HG03565 (cell line): ENCODE measurements at regions not wholly inside any gene's neighbourhood (a gene's known extent, or its start where the extent isn't known, plus 50 kb on each side); places are given as distances from the start of the nearest gene placed in this dataset.
"Not testable (repeated sequence)": the region's sequence is repeated elsewhere in the genome, so short reads cannot be mapped to it uniquely, and the experiment has no call there.

Experiments used
- ATAC-seq: cut with Tn5 transposase; IDR thresholded peaks from one replicate; pipeline ENCODE4 v1.9.1; 2021; ENCODE audit warnings: mild to moderate bottlenecking, moderate library complexity; ENCODE audit not compliant: unreplicated experiment

DNA sequence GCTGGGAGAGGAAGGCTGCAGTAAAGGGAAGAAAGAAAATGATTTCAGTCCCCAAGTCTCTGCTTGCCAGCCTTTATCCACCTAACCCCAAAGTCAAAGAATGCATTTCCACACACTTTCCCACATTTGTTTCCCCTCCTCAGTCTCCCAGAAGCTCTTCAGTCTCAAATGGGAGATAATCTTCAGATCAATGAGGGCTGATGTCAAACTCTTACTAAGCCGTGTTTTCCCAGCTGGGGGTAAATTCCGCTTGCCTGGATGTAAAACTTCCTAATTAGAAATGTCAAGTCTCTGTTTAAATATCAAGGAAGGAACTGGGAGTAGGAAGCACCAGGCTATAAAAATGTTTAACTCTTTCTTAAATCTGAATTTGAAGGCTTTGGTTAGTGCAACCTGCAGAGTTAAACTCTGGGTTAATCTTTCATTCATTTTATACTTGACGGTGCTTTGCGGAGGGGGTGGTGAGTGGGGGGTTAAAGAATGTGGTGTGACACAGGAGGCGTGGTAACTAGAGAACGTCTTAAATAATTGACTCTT, 601.4 kb upstream of the ACTRT1 start:
- no peak for ATAC-seq

DNA sequence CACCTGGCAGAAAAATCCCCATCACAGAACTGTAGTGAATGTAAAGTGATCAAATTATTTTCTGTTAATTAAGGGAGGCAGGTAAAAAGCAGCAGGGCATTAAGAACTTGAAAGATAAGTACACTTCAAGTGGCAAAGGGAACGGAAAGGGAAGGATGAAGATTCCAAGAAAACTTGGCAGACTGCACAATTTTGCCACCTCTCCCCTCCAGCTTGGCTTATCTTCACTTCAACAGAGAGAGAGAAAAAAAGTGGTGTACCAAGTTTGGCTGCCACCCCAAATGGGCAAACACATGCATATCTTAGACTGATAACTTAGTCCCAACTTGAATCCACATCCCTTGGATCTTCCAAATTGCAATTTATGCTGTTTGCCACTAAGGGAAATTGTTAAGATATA, 598.1 kb upstream of the ACTRT1 start:
- no peak for ATAC-seq

DNA sequence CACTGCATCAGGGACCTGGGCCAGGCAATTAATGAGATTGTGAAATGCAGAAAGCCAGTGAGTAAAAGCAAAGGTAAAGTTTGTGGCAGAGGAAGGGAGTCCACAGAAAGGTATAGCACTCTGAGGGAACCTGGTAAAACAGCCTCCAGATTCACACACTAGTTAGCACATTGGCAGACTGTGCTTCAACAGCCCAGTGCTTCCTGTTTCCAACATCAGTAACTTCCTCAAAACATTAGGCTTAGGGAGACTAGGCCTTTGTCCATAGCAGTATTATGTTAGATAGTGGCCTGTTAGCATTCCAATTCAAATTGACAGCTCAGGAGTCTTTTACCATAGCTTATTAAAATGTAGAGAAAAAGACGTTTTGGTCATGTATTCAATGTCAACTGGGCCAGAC, 582.6 kb upstream of the ACTRT1 start:
- ATAC-seq = no peak

DNA sequence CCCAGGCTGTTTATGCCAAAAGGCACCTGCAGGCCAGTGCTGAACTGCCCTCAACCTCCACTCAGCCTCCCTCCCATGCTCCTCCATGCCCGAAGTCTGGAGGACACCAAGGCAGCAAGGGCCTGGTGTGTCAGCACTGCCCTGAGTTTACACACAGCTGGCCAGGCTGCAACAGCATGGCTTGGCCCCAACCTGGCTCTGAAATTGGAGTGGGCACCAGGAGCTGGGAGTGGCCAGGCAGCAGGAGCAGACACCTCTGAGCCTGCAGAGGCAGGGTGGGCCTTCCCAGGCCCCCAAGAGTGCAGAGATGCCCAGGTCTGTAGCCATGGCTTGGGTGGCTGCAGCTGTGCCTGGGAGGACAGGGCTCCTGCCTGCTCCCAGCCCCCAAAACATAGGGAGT, 571.2 kb upstream of the ACTRT1 start:
- no peak for ATAC-seq

DNA sequence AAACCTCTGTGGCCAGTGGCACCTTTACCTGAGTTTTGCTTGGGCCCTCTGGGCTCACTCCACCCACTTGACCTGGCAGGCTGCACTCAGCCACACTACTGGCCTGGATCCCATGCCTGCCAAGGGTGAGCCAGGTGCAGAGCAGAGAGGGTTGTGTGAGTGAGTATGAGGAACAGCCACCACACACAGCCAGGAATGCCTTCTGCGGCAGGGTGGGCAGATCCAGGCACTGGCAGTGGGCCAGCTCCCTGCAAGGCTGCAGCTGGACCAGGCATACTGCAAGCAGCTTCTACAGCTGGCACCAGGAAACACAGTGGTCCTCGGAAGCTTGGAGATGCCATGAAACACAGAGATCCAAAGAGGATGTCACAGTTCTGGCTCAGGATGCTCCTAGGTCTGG, 570.1 kb upstream of the ACTRT1 start:
- ATAC-seq = no peak

DNA sequence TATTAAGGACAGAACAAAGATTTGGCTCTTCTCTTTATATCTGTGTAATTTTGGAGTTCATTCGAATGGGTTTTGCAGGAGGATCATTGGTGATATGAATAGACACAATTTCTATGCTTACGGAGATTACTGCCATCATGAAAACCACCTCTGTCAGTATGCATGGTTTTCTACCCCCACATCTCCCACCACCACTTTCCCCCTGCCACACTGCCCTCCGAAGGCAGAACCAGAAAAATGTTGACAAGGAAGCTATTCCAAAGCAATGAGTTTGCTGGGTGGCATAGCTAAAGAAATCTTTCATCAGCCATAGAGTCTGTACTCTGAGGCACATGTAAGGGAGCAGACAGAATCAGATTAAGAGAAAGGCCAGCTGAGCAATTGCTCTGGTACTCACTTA, 567.3 kb upstream of the ACTRT1 start:
- no peak for ATAC-seq

DNA sequence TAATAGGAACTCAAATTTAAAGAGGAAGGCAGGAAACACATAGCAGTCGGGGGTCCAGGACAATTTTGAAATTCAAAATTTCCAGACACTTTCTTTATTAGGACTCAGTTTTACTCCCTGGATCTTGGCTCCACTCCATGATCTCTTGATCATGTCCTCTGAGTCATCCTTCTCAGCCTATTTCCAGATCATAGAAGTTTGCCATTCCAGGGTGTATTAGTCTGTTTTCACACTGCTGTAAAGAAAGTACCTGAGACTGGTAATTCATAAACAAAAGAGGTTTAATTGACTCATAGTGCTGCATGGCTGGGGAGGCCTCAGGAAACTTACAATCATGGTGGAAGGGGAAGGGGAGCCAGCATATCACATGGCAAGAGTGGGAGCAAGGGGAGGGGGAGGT, 564.7 kb upstream of the ACTRT1 start:
- no peak for ATAC-seq

DNA sequence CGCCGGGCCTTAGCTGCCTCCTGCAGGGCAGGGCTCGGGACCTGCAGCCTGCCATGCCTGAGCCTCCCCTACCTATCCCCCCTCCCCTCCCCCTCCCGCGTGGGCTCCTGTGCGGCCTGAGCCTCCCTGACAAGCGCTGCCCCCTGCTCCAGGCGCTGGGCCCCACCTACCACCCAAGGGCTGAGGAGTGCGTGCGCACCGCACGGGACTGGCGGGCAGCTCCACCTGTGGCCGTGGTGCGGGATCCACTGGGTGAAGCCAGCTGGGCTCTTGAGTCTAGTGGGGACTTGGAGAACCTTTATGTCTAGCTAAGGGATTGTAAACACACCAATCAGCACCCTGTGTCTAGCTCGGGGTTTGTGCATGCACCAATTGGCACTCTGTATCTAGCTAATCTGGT, 554.6 kb upstream of the ACTRT1 start:
- ATAC-seq = not testable (repeated sequence)

DNA sequence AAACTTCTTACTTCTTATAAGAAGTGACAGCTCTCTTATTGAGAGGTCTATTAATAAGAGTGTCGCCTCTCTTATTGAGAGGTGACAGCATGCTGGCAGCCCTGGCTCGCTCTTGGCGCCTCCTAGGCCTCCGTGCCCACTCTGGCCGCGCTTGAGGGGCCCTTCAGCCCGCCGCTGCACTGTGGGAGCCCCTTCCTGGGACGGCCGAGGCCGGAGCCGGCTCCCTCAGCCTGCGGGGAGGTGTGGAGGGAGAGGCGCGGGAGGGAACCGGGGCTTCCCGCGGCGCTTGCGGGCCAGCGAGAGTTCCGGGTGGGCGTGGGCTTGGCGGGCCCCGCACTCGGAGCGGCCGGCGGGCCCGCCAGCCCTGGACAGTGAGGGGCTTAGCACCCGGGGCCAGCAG, 554.2 kb upstream of the ACTRT1 start:
- not testable (repeated sequence) for ATAC-seq

DNA sequence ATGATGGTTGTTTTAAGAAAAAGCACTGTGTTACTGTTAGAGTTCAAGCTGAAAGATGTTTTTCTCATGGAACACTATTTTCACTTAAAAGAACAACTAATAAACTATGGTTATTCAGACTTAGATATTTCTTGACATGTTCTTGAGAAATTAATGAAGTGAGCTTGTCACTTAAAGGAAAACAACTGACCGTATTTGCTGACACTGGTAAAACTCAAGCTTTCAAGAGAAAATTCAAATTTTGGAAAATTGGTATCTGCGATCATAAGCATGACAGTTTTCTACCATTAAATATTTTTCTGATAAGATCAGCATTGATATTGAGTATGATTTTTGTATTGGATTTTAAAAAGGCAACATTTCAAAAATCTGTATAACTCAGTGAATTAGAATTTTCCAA, 549.5 kb upstream of the ACTRT1 start:
- ATAC-seq = no peak

DNA sequence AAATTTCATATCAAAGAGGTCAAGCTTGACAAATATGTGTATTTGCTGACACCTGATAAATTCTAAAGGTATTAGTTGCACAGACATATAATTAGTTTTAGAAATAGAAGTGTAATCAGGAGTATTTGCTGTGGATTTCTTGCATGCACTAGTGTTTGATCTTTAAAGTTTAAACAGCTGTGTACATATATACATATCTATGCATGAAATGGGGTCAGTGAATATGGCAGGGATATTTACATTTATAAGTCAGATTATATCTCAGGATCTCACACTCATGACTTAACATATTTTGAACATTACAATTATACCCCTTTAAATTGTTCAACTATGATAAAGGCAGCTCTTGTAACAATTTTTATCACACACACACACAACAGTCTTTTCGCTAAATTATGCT, 547.4 kb upstream of the ACTRT1 start:
- no peak for ATAC-seq

DNA sequence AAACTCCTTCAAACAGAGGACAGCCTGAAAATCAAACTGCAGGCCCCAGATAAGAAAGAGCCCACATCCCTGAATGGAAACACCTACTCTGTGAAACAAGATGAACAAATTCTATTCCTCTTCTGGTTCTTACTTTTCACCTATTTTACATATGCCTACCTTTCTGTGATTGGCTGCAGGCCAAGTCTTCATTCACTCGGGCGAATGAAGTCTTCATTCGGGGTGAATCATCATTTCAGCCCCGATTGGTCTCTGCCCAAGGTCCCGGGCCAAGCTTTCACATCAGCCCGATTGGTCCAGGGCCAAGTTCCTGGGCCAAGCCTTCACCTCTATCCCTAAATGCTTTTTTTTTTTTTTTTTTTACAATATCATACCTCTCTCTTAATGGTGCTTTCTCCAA, 529.8 kb upstream of the ACTRT1 start:
- ATAC-seq = no peak

DNA sequence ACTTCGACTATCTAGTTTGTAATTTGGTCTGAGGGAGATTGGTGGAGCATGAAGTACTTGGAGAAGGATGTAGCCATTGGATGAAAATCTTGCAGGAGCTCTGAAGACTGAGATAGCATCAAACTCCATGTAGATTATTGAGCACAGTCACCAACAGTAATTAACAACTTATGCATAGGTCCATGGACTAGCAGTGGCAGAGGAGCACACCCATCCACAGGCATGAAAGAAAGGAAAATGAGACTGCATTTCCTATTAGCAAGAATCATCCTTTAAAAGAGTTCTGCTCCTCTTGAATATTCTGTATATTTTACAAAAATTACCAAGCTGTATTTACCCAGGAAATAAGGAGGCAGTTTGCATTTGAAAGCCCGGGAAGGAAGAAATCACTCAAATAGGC, 529.4 kb upstream of the ACTRT1 start:
- ATAC-seq = no peak

DNA sequence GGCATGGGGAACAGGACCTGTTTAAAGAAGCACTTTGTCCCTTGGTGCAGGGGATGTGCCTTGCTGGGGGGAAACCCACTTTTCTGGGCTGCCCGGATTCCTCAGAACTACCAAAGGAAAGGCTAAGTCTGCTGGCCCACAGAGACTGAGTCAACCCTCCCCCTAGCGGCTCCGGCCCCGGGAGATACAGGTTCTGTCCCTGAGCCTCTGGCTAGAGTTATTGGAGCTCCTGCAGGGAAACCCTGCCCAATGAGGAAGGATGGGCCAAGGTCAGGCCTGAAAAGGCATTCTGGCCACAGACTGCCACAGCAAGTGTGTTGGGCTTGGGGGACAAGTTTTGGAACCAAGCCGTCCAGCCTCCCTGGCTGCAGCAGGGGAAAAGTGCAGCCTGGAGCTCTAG, 490.9 kb upstream of the ACTRT1 start:
- no peak for ATAC-seq

DNA sequence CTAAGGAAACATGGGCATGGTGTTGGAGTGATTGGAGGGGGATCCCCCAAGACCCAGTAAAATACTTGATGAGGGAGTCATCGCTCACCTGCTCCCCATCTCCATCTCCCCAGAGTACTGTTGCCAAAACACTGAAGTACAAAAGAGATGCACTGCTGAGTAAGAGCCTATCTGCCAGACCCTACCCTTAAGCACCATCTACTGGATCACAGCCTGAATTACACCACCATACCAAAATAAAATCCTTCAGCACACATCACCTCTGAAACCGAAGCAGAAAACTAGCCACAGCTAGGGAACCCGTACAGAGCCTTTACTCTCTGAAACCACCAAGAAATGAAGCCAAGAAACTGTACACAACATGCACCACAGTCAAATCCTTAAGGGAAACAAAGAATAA, 466.3 kb upstream of the ACTRT1 start:
- ATAC-seq = no peak

DNA sequence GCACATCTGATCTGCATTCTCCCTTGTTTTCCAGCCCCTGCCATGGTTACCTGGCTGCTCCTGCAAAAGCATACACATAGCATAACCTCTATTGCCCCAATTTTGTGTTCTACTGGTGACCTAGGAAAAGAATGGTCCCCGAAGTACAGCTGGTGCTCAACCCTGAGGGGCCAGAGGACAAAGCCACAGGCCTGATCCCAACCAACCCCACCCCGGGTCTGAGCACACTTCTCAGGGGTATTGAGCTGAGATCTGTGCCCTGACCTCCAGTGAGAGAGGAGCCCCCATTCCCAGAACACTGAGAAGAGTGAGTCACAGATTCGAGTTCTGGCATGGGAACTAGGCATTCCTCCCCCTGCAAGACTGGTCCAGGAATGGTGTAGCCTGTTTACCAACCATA, 465.5 kb upstream of the ACTRT1 start:
- no peak for ATAC-seq

DNA sequence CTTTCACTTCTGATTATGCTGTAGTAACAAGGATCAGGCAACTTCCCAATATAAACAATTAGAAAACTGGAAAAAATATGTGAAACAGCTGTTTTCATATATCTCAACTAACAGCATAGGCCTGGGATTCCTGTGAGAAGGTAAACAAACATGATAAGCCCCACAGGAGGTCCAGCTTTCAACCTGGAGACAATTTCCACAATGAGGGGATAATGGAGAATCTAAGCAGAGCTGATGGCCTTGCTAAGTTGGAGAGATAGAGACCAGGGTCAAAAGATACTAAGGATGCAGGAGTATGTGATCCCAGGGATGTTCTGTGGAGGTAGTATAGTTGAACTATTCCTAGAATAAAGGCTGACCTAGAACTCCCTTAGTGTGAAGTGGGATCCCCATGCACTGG, 452.3 kb upstream of the ACTRT1 start:
- no peak for ATAC-seq

DNA sequence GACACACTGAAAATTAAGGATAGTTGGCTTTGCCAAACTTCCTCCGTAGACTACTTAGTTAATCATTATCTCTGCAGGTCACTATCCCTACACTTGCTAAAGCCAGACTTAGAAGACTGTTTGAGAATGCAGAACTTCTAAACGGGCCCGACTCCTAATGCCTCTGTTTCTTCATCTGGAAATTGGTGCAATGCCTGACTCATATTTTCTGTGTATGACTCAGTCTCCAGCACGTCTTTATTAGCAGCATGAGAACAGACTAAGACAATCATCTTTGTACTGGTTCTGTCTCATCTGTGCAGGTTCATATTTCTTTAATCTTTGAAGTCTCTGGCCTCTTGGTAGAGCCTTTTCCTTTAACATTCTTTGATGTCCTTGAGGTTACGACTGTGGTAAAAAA, 411.9 kb upstream of the ACTRT1 start:
- no peak for ATAC-seq

DNA sequence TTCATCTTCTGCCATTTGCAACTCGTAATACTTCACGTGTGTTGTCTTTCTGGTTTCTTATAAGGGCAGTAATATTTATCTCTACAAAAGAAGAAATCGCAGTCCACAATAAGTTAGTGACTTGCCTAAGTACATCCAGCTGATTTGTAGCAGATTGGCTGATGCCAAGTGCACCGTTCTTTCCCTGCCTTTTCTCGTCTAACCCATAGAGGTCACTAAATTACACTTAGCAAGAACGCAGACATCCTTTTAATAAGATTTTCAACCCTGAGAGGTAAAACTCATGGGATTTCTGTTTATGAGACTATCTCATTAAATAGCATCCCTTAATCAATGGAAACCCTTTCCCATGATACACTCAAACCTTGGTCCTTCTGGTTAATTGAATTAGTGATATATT, 408.6 kb upstream of the ACTRT1 start:
- no peak for ATAC-seq

DNA sequence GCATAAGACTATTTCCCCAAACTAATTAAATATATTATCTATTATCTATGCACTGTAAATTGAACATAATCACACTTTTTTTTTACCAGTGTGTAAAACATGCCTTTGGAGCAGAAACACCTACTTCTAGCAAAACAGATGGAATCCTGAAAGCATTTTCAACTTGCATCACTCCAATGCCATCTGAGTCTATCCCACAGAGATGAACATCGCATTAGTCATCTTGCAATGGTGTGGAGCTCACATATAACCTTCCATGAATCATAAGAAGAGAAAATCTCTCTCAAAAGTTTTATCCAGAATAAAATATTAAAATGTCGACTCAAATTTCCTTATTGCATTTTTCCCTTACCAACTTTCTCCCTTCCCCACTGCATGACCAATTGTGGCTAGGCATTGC, 406.7 kb upstream of the ACTRT1 start:
- no peak for ATAC-seq

DNA sequence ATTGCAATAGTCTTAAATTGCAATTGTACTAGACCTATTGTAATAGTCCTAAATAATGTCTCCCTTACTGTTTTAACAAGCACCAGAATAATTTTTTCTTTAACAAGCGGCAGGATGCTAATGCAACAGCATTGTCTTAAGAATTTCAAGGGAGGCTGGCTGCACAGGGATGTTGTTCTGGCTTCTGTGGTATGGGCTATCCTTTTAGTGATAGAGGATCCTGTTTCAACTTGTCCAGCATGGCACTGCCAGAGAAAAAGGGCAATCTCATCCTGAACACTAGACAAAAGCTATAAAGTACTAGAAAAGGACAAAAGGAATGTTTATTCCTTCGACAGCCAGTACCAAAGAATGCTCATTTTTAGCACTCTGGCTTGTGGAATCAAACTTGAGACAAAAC, 405.5 kb upstream of the ACTRT1 start:
- no peak for ATAC-seq

DNA sequence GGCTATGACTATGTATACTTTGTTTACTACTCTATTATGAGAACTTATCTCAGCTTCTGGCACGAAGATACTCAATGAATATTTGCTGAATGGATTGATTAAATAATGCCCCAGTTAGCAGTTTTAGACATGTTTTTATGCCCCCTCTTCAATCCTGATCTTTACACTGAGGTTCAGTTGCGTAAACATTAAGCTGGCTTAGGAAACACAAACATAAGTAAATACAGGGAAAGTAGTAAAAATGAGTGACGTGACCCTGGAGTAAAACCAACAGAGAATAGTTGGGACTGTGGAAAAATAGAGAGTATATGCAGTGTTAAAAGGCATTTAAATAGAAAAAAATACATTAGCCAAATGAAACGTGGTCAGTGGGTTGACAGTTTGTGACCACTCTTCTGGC, 387.0 kb upstream of the ACTRT1 start:
- no peak for ATAC-seq

DNA sequence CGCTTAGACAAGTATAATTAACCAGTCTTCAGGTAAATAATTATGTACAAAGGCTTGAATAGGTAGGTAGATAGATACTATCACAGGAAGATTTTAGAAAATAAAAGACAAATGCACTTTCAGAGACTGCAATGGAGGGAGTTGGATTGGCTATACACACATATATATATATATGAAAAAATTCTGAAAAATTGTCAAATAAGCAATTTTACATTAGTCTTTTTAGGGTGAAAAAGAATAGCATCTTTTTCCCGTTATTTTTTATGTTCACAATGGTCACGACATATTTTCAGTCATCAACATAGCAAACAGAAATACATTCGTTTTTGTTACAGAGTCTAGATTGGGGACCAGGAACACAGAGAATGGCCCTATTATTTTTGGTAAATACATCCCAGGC, 385.9 kb upstream of the ACTRT1 start:
- ATAC-seq = no peak
